Cerebellar cortex (tissue), 1 donor: ENCODE measurements at regions not wholly inside any gene's neighbourhood (a gene's known extent, or its start where the extent isn't known, plus 50 kb on each side); places are given as distances from the start of the nearest gene placed in this dataset.
"Not testable (repeated sequence)": the region's sequence is repeated elsewhere in the genome, so short reads cannot be mapped to it uniquely, and the experiment has no call there.

ENCODE experiments used
- DNase-seq: peaks from one replicate; pipeline ENCODE4 v3.0.0-alpha.2; 2015; ENCODE audit warnings: low spot score

DNA sequence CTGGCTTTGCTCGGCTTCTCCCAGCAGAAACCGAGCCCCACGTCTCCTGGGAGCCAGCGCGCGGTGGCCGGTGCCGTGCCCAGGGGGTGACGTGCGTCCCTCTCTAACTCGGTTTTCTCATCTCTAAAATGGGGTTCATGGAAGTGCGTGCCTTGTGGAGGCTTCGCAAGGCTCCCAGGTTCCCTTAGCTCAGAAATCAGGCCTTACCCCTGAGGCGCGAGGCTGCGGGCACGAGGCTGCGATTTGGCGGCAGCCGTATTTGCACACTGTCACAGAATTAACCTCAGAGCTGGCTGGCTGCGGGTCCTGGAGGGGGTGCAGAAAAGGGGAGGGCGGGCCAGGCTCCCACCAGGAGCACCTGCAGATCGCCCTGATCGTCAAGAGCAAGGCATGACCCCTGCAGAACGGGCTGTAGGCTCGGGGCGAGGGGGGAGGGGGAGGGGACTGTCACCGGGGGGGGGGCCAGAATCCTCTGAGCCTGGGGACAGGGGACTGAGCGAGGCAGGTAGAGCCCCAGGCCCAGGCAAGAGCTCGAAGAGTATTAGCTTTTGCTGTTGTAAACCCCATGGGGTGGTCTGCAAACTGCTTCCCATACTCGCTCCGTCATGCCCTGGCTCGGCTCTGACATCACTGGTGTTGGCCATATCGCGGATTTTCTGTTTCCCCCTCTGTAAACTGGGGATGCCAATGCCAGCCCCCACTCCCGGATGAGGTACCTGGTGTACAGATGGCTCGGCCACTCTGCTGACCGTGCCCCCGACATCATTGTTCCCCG, 62.2 kb downstream of the CCNE1 start:
- DNase-seq: no peak

DNA sequence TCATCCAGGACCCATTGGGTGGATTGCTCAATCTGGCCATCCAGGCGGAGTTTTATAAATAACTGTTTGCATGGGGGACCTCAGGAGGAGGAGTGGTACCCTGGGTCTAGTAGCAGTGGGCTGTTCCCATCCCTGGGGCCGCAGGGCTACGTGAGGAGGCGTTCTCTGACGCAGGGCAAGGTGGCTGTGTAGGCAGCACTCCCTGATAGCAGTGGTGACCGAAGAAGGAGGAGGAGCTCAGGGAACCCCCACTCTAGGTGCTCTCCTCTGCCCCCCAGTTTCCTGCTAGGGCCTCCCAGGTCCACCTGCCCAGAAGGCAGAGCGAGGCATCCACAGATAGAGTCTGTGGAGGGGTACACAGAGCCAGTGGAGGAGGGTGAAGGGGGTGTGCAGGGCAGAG, 64.1 kb downstream of the CCNE1 start:
- DNase-seq: no peak

DNA sequence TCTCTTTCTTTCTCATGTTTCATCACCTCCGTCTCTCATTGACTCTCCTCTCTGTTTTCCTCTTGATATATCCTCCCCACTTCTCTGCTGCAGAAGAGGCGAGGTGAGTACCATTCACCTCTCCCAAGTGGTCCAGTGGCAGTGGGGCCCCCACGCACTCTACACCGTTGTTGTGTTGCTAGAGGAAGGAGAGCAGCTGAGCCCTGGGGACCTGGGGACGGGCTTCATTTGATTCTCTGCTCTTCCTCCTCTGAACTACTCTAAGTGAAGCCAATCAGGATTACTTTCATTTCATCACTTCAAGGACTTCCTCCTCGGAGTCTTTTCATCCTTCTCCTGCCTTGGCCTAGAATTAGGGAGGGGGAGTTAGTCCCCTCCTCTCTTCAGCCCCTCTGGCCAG, 64.6 kb downstream of the CCNE1 start:
- no peak for DNase-seq

DNA sequence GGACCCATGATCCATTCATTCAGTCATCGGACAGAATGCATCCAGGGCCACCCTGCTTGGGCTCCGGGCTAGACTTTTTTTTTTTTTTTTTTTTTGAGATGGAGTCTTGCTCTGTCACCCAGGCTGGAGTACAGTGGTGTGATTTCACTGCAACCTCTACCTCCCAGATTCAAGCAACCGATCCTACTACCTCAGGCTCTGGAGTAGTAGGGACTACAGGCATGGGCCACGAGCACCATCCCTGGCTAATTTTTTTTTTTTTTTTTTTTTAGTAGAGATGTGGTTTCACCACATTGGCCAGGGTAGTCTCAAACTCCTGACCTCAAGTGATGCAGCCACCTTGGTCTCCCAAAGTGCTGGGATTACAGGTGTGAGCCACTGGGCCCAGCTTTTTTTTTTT, 65.1 kb downstream of the CCNE1 start:
- not testable (repeated sequence) for DNase-seq

DNA sequence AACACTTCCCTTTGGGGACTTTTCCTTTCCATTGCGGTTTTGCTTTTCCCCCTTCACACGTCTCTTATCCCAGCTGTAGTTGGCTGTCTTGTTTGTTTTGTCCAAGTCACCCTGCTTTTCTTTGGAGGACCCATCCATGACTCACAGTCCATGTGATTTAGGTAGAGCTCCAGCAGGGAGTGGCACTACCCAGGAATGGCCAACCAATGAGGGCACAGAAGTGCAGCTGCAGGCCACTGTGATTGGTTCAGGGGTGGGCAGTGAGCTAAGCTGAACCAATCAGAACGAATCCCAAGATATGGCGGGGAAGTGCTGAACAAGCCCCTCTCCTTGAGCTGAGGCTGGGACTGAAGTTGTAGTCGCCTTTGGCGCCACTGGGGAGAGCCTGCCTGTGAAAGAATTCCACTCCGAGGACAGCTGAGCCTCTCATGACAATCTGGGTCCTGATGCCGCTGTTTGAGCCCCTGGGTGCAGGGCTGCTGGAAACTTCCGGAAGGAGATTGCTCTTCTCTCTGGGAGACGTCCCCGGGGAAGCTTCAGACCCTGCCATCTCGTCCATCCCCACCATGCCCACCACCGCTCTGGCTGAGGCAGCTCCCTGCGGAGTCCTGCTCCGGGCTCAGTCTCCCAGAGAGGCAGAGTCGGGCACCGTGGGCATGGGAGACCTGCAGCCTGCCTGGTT, 62.9 kb upstream of the URI1 start:
- peak; percentile 61 for DNase-seq

DNA sequence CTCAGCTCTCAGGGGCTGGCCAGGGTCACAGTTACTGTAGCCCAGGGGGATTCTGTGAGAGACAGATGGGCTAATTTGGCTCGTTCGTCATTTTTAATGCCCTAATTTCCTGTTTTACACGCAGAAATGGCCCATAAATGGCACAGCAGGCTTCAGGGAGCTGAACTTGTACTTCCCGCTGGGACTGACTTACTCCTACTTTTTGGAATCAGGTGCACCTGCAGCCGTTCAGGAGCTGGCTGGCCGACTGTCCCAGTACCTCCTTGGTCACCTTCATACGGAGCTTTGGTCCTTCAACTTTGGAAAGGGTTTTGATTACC, 62.4 kb upstream of the URI1 start:
- no peak for DNase-seq

DNA sequence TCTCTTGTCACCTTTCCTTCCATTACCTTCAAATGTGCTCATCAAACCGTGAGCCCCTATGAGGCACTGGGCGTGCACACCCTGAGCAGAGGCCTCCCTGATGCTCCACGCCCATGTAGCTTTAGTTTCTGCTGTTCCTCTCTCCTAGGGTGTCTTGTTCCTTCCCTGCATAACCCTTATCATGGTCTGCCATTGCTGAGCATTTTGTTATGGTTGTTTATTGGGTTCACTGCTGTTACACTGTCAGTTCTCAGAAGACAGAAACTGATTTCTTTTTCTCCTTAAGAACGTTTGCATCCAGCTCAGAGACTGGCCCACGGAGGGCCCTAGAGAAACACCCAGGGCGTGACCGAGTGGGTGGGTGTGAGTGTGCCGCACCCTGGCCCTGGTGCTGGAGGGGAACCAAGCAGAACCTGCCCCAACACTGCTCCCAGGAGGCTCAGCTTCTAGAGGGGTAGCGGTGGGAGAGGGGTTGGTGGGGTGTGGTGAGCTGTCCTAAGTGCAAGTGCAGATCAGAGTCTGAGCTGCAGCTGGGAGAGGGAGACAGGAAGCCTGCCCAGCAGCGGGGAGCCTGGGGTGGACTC, 61.4 kb upstream of the URI1 start:
- no peak for DNase-seq

DNA sequence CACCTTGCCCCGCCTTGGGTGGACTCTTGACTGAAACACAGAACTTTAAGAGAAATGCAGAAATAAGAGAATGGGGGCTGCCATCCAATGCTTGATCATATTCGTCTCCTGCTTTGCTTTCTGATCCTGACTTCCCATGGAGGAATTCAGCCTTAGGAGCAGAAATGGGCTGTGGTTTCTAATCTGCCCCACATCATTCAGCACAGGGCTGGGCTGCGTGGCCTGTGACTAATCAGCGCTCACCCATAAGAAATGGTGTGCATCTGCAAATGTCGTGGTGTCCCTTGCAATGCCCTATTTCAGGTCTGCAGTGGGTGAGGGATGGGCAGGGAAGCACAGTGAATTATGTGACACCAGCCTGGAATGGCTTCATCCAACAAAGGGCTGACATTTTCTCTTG, 60.7 kb upstream of the URI1 start:
- DNase-seq: no peak

DNA sequence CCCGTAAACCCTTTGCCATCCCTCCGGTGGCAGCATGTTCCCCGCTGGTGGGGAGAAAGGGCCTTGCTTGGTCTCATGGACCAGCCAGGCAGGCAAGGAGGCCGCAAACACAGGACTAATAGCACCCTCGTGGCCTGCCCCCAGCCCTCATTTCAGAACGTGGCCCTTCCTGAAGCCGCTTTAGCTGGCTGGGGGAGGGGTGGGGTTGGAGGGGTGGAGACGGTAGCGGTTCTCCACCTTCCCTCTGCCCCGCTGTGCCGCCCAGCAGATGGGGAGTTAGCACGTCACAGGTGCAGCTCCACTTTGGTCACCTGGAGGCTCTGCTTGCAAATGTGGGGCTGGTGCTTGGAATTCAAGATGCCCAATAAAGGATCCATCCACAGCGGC, 59.3 kb upstream of the URI1 start:
- no peak for DNase-seq

DNA sequence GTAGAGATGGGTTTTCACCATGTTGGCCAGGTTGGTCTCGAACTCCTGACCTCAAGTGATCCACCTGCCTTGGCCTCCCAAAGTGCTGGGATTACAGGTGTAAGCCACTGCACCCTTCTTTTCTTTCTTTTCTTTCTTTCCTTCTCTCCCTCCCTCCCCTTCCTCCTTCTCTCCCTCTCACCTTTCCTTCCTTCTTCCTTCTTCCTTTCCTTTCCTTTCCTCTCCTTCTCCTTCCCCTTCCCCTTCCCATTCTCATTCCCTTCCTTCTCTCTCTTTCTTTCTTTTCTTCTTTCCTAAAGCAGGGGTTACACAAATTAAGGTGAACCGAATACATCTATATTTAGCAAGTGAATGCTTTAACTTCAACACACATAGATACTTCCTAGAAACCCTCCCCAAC, 58.0 kb upstream of the URI1 start:
- DNase-seq: no peak

DNA sequence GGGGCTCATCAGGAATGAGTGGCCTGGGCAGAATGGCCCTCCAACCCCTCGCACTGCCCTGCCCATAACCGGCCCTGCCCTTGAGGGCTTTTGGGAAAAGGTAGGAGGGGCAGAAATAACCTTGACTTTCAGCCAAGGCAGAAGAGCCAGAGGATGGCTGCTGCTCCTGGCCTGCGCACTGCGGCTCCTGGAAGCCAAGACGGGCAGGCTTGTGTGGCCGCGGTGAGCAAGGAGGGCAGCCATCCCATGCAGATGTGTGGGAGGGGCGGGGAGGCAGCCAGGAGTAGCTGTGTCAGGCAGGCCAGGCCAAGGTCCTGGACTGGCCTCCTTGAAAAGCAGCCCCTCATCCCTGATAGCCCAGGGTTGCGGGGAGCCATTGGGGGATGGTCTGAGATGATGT, 57.6 kb upstream of the URI1 start:
- DNase-seq: no peak

DNA sequence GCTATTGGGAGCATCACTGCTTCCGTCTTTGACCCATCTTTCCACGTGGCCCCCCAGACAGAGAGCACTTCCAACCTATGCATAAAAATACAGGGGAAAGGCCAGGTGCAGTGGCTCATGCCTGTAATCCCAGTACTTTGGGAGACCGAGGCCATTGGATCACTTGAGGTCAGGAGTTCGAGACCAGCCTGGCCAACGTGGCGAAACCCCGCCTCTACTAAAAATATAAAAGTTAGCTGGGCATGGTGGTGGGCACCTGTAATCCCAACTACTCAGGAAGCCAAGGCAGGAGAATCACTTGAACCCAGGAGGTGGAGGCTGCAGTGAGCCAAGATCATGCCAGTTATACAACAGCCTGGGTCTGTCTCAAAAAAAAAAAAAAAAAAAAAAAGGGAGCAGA, 55.9 kb upstream of the URI1 start:
- DNase-seq: not testable (repeated sequence)

DNA sequence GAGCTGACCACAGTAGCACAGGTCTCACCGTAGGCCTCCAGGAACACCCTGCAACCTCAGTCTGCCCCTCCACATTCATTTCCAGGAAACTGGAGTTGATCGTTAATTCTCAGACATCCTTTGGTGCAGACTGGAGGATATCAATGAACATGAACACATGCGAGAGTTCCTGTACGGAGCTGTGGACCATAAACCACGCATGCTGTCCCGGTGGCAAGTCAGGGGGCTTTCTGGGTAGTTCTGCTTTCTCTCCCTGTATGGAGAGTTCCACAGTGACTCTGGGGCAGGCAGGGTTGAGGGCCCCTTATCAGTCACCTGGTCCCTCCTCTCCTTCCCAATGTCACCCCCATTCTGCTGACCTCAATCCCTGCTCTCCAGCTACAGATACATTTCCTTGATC, 55.5 kb upstream of the URI1 start:
- no peak for DNase-seq

DNA sequence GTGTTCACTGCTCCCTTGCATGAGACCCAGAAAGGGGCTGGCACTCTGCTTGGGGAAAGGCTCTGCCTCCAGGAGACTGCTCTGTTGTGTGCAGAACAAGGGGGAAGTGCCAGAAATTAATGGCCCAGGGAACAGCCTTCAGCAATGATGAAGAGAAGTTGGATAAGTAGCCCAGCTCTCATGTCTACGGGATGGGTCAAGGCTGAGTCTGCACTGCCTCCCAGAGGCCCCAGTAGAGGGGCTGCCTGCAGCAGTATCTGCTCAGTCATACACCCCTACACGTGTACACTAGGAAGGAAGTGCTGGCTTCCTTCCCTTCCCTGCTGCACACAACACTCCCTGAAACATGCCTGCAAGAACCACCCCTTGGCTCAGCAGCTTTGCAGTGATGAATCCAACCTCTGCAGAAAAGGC, 54.6 kb upstream of the URI1 start:
- no peak for DNase-seq

DNA sequence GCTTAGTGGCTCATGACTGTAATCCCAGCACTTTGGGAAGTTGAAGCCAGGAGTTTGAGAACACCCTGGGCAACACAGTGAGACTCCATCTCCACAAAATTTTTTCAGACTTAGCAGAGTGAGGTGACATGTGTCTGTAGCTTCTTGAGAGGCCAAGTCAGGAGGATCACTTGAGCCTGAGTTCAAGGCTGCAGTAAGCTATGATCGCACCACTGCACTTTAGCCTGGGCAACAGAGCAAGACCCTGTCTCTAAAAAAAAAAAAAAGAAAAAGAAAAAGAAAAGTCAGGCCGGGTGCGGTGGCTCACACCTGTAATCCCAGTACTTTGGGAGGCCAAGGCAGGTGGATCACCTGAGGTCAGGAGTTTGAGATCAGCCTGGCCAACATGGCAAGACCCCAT, 54.0 kb upstream of the URI1 start:
- DNase-seq: not testable (repeated sequence)

DNA sequence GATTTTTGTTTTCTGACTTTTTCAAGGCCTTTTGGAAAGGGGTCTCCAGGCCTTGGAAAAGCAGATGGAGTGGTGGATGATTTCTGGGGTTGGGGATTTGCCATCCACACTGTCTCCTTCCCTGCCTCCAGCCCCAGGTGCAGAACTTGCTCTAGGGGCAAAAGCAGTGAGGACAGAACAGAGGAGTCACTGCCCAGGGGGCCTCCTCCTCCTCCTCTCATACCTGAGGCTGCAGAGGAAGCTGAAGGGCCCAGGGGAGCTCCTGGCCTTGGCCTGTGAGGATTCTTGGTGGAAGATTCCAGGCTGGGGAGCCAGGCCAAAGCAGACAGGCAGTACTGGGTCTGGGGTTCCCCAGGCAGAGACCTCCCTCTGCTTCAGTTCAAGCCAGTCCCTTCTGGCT, 52.3 kb upstream of the URI1 start:
- DNase-seq: no peak

DNA sequence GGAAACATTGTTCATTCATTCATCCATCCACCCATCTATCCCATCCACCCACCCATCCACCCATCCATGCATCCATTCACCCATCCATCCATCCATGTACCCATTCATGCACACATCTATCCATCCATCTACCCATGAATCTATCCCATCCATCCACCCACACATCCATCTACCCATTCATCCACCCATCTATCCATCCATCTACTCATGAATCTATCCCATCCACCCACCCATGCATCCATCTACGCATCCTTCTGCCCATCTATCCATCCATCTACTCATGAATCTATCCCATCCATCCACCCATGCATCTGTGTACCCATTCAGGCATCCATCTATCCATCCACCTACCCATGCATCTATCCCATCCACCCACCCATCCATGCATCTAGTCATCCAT, 51.6 kb upstream of the URI1 start:
- no peak for DNase-seq
